ENCODE measurements at regions not wholly inside any gene's neighbourhood (a gene's known extent, or its start where the extent isn't known, plus 50 kb on each side); places are given as distances from the start of the nearest gene placed in this dataset.
A peak's percentile ranks its signal among the peaks of the same experiment; 100 is the strongest.
"Not testable (repeated sequence)": the region's sequence is repeated elsewhere in the genome, so short reads cannot be mapped to it uniquely, and the experiment has no call there.

DNA sequence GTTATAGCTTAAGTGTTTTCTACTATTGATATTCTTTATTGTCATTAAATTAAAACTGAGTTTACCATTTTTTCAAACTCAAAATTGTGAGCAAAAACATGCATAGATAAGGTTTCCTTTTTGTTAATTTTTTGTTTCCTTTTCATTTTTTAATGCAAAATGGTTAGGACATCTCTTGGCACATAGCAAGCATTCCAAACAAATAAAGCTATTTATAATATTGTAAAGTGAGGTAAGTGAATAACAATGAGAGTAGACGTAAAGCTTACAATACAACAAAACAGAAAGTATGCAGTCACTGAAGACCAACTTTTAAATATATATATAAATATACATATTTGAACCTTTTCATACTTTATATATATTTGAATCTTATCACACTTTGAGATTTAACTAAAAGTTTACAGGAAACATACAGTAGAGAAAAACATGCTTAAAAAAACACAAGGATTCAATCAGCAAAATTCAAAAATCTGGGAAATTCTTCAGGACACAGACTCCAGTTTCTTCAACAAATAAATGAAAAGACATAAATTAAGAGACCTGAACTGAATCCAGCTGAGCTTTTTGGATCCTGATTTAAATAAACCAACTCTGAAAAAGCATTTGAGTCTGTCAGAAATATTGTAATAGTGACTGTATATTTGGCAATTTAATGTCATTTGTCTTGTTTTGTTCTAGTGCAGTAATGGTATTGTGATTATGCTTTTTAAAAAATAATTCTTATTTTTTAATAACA, 67.5 kb upstream of the SAMSN1 start:
- no peak for DNase-seq
- peaks cover 0 to 5% (median 0%) of the 10 kb centered on the region in 7 donors for H3K9me3 Mint-ChIP-seq
- H3K4me1 Mint-ChIP-seq: peaks cover 0 to 11% (median 3%) of the 10 kb centered on the region in 3 donors
- no peak overlapping the region for H3K27ac Mint-ChIP-seq
- peaks cover 0 to 4% of the 10 kb centered on the region in 2 donors for H3K36me3 Mint-ChIP-seq
- no peaks in the 10 kb centered on the region for H3K27me3 Mint-ChIP-seq
- no peak for ATAC-seq (ENCODE audit: low read depth in 2 of 2)
- no peak overlapping the region for H3K4me3 Mint-ChIP-seq

DNA sequence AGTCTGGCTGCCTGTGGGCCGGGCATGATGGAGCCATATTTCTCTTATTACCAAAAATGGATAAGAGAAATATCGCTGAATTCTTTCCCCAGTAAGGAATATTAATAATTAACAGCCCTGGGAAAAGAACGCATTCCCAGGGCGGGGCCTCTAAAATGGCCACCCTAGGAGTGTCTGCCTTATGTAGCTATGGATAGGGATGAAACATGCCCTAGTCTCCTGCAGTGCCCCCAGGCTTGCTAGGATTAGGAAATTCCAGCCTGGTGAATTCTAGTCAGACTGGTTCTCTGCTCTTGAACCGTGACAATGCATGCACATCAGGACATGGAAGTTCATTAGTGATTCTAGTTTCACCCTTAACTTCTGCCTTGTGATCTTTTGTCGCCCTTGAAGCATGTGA, 64.0 kb upstream of the SAMSN1 start:
- not testable (repeated sequence) for H3K27me3 Mint-ChIP-seq; DNase-seq; H3K27ac Mint-ChIP-seq; H3K4me1 Mint-ChIP-seq; ATAC-seq (ENCODE audit: low read depth in 2 of 2); H3K9me3 Mint-ChIP-seq; H3K36me3 Mint-ChIP-seq
- peak overlapping the region in 1 of 8 donors; percentile 9 for H3K4me3 Mint-ChIP-seq

DNA sequence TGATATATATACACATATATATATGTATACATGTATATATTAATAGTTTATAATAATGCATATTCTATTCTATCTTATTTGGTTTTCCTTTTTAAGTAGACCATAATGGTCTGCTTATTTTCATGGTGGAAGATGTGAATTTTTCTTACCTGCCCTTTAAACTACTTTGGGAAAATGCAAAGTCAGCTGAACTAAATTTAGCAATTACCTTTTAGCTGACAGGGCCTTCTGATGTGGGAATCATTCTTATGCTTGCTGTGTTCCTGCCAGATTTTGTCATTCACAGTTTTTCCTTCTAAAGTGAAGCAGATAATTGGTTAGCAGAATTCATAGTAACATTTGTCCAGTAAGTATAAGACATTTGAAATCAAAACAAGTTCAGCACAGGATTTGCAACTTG, 63.2 kb upstream of the SAMSN1 start:
- ATAC-seq (ENCODE audit: low read depth in 2 of 2) (no peak), DNase-seq (no peak)
- H3K4me1 Mint-ChIP-seq: peaks cover 0 to 5% (median 0%) of the 10 kb centered on the region in 3 donors
- no peak overlapping the region for H3K27ac Mint-ChIP-seq
- H3K36me3 Mint-ChIP-seq: peaks cover 0 to 4% of the 10 kb centered on the region in 2 donors
- no peak overlapping the region for H3K4me3 Mint-ChIP-seq
- H3K27me3 Mint-ChIP-seq: no peaks in the 10 kb centered on the region
- peaks cover 0 to 5% (median 0%) of the 10 kb centered on the region in 7 donors for H3K9me3 Mint-ChIP-seq

DNA sequence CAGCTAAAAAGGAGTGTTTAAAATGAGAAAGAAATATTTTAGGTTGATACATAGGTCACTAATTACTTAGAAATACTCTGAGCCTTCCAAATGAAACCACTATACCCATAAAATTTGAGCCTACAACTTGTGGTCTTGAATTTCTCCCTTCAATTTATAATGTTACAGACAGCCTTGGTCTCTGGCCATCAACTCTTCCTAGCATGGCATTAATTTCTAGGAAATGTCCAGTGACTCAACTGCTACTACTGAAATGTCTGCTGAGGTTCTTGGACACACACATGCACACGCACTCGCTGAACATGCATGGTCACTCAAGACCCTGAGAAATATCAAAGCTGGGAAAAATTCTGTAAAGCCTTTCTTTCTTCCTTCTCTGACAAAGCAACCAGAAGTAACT, 61.1 kb upstream of the SAMSN1 start:
- H3K4me3 Mint-ChIP-seq: no peak overlapping the region
- ATAC-seq (ENCODE audit: low read depth in 2 of 2) (no peak), DNase-seq (no peak)
- no peaks in the 10 kb centered on the region for H3K27me3 Mint-ChIP-seq
- peak overlapping the region in 1 of 6 donors; percentile 48 for H3K27ac Mint-ChIP-seq
- H3K36me3 Mint-ChIP-seq: peaks cover 0 to 4% of the 10 kb centered on the region in 2 donors
- peaks cover 0 to 5% (median 0%) of the 10 kb centered on the region in 7 donors for H3K9me3 Mint-ChIP-seq
- H3K4me1 Mint-ChIP-seq: peaks cover 9 to 11% (median 10%) of the 10 kb centered on the region in 3 donors

DNA sequence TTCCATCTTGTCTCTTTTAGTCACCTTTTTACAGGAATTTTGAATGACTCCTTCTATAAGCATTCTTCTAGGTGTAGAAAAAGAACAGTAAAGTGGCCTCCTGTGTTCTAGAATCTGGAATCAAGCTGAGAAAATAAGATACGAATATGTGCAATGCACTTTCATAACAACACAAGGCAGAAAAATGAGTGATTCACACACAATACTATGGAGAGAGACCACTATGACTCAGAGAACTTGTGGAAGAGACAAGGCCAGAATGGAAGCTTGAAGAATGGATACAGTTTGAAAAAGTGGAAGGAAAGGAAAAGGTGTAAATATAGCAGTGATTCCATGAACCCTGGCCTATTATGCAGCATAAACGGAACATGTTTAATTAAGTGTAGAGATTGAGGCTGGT, 57.1 kb upstream of the SAMSN1 start:
- ATAC-seq (ENCODE audit: low read depth in 2 of 2) (no peak), DNase-seq (no peak)
- H3K9me3 Mint-ChIP-seq: no peaks in the 10 kb centered on the region
- H3K27ac Mint-ChIP-seq: no peak overlapping the region
- no peaks in the 10 kb centered on the region for H3K36me3 Mint-ChIP-seq
- peaks cover 7 to 11% (median 10%) of the 10 kb centered on the region in 3 donors for H3K4me1 Mint-ChIP-seq
- H3K4me3 Mint-ChIP-seq: no peak overlapping the region
- H3K27me3 Mint-ChIP-seq: no peaks in the 10 kb centered on the region

GRCh38 chr21:14602382-14602958, 56.4 kb upstream of the SAMSN1 start:
- peak overlapping the region in 1 of 6 donors; percentile 13 for H3K27ac Mint-ChIP-seq

DNA sequence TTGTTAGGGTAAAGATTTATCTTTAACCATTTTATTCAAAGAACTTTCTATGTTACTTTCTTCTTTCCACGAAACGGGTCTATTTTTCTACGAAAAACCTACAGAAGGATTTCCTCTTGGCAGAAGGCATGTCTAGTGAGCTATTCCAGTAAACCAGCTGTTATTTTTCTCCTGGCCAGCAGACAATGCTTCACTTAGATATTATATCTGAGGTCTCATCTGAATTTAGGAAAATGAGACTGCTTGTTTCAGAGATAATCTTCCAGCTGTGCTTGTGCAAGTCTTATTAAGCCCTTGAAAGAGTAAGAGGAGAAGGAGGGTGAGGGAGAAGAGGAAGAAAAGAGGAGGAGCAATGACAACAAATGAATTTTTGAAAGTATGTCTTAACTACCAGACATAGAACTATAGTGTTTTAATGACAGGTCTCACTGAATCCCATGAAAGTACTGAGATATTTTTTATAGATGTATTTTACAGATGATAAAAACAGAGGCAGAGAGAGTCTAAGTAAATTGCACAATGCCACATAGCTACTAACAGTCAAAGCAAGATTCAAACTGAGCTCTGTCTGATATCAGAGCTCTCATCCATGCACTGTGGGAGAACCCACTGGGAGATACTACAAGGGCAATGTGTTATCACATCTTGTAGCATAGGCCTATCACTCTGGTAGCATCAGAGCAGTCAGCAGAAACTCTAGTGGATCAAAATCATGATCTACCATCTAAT, 54.6 kb upstream of the SAMSN1 start:
- ATAC-seq (ENCODE audit: low read depth in 2 of 2): no peak
- no peak for DNase-seq
- Mint-ChIP-seq H3K4me3 (peak overlapping the region in 1 of 8 donors; percentile 61), H3K36me3 (no peaks in the 10 kb centered on the region), H3K27ac (no peak overlapping the region), H3K9me3 (peaks cover 0 to 11% (median 4%) of the 10 kb centered on the region in 7 donors), H3K4me1 (peaks cover 7 to 11% (median 10%) of the 10 kb centered on the region in 3 donors), H3K27me3 (no peaks in the 10 kb centered on the region)

More at GRCh38 chr21:14602382-14602958, 56.4 kb upstream of the SAMSN1 start:
- no peaks in the 10 kb centered on the region for H3K36me3 Mint-ChIP-seq
- ATAC-seq (ENCODE audit: low read depth in 2 of 2) (peak; percentile 55 to 57), DNase-seq (no peak)
- no peaks in the 10 kb centered on the region for H3K9me3 Mint-ChIP-seq
- H3K27me3 Mint-ChIP-seq: no peaks in the 10 kb centered on the region
- peaks cover 7 to 11% (median 10%) of the 10 kb centered on the region in 3 donors for H3K4me1 Mint-ChIP-seq
- peak overlapping the region in 2 of 8 donors; percentile 1 to 14 for H3K4me3 Mint-ChIP-seq

DNA sequence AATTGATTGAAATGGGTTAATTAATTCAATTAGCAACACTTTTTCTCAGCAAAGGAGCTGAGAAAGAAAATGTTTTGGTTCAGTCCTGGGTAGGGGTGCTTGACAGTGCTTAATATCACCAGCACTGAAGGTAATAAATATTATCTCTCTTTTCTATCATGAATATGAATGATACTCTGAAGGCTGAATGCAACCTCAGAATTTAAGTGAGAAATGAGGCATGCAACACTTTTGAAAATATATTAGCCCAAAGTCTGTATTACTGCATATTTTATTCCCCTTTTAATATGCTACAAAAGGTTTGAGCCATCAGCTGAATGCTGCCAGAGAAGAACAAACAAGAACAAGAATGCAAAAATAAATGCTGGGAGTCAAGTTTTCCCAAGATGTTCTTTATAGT, 52.0 kb upstream of the SAMSN1 start:
- Mint-ChIP-seq H3K27ac (no peak overlapping the region), H3K9me3 (peaks cover 4 to 16% (median 5%) of the 10 kb centered on the region in 7 donors), H3K27me3 (no peaks in the 10 kb centered on the region), H3K4me1 (peaks cover 7 to 8% (median 8%) of the 10 kb centered on the region in 3 donors), H3K36me3 (no peaks in the 10 kb centered on the region), H3K4me3 (no peak overlapping the region)
- ATAC-seq (ENCODE audit: low read depth in 2 of 2): no peak
- no peak for DNase-seq

All from naive B cell (primary cell).